Erythroblast (primary cell): ENCODE measurements at regions not wholly inside any gene's neighbourhood (a gene's known extent, or its start where the extent isn't known, plus 50 kb on each side); places are given as distances from the start of the nearest gene placed in this dataset.

Experiments used
- DNase-seq, 2 experiments: peaks; one replicate each; lab custom pipeline; 2025; lab: John Stamatoyannopoulos, UW
- GATA1 ChIP-seq: IDR thresholded peaks from 2 replicates; pipeline ENCODE4 v1.6.1; 2011; ENCODE audit warnings: low read depth, mild to moderate bottlenecking, control low read depth, low read length, moderate library complexity
- POLR2A ChIP-seq: IDR thresholded peaks from 2 replicates; pipeline ENCODE4 v1.6.1; 2011; ENCODE audit warnings: mild to moderate bottlenecking, low read length

GRCh38 chr7:42471573-42472174 is 234.7 kb upstream of the GLI3 start:
- DNase-seq = no peak
- TF ChIP-seq GATA1 (no peak), POLR2A (no peak)

- DNase-seq = no peak
Observed at GRCh38 chr7:42469341-42469740, 232.3 kb upstream of the GLI3 start.

DNA sequence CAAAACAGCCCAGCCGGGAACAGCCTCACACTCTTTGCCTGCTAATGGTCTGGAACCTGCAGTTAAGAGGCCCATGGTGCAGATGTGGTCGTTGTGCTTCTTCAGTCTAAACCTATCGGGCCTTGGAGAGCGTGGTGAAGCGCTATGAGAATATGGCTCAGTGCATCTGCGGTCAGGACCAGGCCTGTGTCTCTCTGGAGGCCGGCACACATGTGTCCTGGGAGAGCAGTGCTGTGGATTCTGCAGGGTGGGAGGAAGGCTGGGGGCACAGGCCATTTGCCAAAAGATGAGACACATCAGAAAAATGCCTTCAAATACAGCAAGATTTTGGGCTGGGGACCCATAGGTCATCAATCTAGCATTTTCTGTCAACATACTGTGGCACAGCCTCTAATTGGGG is 231.5 kb upstream of the GLI3 start:
- DNase-seq = no peak
- TF ChIP-seq POLR2A (no peak), GATA1 (no peak)

More at GRCh38 chr7:42469341-42469740, 232.3 kb upstream of the GLI3 start:
- TF ChIP-seq GATA1 (no peak), POLR2A (no peak)

GRCh38 chr7:42461537-42461936 is 224.5 kb upstream of the GLI3 start:
- DNase-seq = no peak
- TF ChIP-seq POLR2A (no peak), GATA1 (no peak)

- TF ChIP-seq GATA1 = no peak
- no peak for DNase-seq
Observed at GRCh38 chr7:42460933-42461332, 223.9 kb upstream of the GLI3 start.

GRCh38 chr7:42460148-42460547 is 223.1 kb upstream of the GLI3 start:
- no peak for TF ChIP-seq POLR2A
- no peak for TF ChIP-seq GATA1
- DNase-seq = no peak

GRCh38 chr7:42457663-42458062 is 220.7 kb upstream of the GLI3 start:
- TF ChIP-seq GATA1 = no peak
- no peak for TF ChIP-seq POLR2A
- DNase-seq = no peak

GRCh38 chr7:42456756-42457276 is 219.8 kb upstream of the GLI3 start:
- no peak for DNase-seq
- no peak for TF ChIP-seq POLR2A
- no peak for TF ChIP-seq GATA1

DNA sequence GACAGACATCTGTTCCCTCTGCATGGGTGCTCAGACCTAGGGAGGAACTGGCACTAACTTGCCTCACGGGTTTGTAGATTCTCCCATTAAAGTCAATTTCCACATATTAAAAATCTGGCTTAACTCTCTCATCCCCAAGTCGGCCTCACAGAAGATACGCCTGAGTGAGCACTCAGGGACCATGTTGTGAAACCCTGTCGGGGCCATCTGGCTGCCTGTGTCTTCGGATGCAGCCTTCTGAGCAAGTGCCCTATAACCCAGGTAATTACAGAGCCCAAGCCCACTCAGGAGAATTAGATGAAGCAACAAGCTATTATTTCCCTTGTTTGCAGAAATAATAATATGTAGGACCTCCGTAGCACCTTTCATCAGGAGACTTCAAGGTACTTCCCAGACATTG is 219.3 kb upstream of the GLI3 start:
- no peak for DNase-seq
- TF ChIP-seq POLR2A (no peak), GATA1 (no peak)

GRCh38 chr7:42453931-42454361 is 216.9 kb upstream of the GLI3 start:
- TF ChIP-seq POLR2A (no peak), GATA1 (no peak)
- DNase-seq = no peak

- DNase-seq = no peak
Observed at GRCh38 chr7:42452356-42452755, 215.3 kb upstream of the GLI3 start.

GRCh38 chr7:42449431-42449830 is 212.4 kb upstream of the GLI3 start:
- DNase-seq = no peak
- TF ChIP-seq POLR2A = no peak
- TF ChIP-seq GATA1 = no peak

More at GRCh38 chr7:42452356-42452755, 215.3 kb upstream of the GLI3 start:
- no peak for TF ChIP-seq GATA1
- TF ChIP-seq POLR2A = no peak

DNA sequence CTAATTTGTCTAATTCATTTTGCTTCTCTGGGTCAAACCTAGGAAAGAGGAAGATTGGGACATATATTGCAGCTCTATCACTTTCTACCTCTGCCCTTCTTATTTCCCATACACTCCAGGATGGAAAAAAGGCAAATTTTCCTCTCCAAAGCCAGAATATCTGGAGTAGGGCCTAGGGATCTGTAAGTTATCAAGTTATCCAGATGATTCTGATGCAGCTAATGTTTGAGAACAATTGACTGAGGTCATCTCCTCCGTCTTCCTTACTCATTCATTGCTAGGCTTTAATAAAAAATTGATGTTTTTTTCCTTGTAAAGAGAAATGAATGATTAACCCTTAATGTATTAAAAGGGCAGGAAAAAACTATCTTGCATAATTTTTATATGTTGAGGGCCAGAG is 211.9 kb upstream of the GLI3 start:
- no peak for TF ChIP-seq GATA1
- no peak for TF ChIP-seq POLR2A
- no peak for DNase-seq

DNA sequence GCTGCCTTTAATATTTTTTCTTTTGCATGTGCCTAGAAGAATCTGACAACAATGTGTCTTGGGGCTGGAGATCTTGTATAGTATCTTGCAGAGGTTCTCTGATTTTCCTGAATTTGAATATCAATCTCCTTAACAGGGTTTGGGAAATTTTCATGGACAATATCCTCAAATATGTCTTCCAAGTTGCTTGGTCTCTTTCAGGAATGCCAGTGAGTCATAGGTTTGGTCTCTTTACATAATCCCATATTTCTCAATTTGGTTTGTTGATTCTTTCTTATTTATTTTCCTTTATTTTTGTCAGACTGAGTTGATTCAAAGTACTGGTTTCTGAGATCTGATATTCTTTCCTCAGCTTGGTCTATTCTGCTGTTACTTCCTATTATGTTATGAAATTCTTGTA is 208.7 kb upstream of the GLI3 start:
- DNase-seq = no peak
- TF ChIP-seq GATA1 (no peak), POLR2A (no peak)

DNA sequence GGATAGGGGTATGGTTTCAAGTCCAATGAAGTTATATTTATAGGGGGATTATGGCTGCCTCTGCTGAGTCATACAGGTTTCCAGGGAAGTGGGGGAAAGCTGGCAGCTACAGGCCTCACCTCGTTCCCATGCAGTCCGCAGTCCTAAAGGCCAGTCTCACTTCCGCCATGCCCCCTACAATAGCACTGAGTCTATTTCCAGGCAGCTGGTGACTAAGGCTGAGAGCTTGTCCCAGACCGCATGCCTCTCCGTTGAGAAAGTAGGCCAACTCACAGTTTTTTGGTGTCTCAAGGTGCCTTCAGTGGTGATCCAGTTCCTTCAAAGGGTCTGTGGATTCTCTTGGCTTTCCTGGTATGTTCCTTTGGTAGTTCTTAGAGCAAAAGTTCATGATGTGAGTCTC is 203.9 kb upstream of the GLI3 start:
- TF ChIP-seq POLR2A (no peak), GATA1 (no peak)
- DNase-seq = no peak

- DNase-seq = no peak
- TF ChIP-seq POLR2A = no peak
Observed at GRCh38 chr7:42432644-42433043, 195.6 kb upstream of the GLI3 start.
